Activated CD8-positive, alpha-beta memory T cell treated with anti-CD3 and anti-CD28 coated beads, Interleukin-2, amount 10 ng/mL, durations not matched to agents 7 days and 5 days (primary cell): ENCODE measurements at regions not wholly inside any gene's neighbourhood (a gene's known extent, or its start where the extent isn't known, plus 50 kb on each side); places are given as distances from the start of the nearest gene placed in this dataset.
"Not testable (repeated sequence)": the region's sequence is repeated elsewhere in the genome, so short reads cannot be mapped to it uniquely, and the experiment has no call there.

Experiments used
- ATAC-seq: fragments of 150-1000 bp; cut with Tn5 transposase; one replicate; pipeline ENCODE4 v1.10.0; 2021; ENCODE audit warnings: moderate library complexity
- CTCF ChIA-PET: fragments of 350-600 bp; sonication (Branson Sonifier 250); formaldehyde crosslinking; loops from one replicate; lab custom pipeline; 2021; ENCODE audit warnings: antibody characterized with exemption; lab: Charles Lee
- DNase-seq: peaks from one replicate; pipeline ENCODE4 v3.0.0-alpha.2; 2020
- H3K27ac Mint-ChIP-seq: one replicate; pipeline ENCODE4 v1.8.0; 2021; ENCODE audit warnings: mild to moderate bottlenecking, mixed read lengths
- H3K27me3 Mint-ChIP-seq: one replicate; pipeline ENCODE4 v1.8.0; 2021; ENCODE audit warnings: mixed read lengths
- H3K36me3 Mint-ChIP-seq: one replicate; pipeline ENCODE4 v1.8.0; 2021; ENCODE audit warnings: mild to moderate bottlenecking, mixed read lengths
- H3K4me1 Mint-ChIP-seq: one replicate; pipeline ENCODE4 v1.8.0; 2021; ENCODE audit warnings: mixed read lengths
- H3K4me3 Mint-ChIP-seq: one replicate; pipeline ENCODE4 v1.8.0; 2021; ENCODE audit warnings: mild to moderate bottlenecking, moderate library complexity, mixed read lengths
- H3K9me3 Mint-ChIP-seq: one replicate; pipeline ENCODE4 v1.8.0; 2022; ENCODE audit warnings: low read depth, mixed read lengths

- DNase-seq, H3K4me3 Mint-ChIP-seq, H3K36me3 Mint-ChIP-seq, H3K27ac Mint-ChIP-seq, CTCF ChIA-PET, H3K27me3 Mint-ChIP-seq, H3K4me1 Mint-ChIP-seq, ATAC-seq: not testable (repeated sequence)
- peaks cover 22% of the 10 kb centered on the region for H3K9me3 Mint-ChIP-seq
These were observed 2169.0 kb upstream of the DEFB115 start for GRCh38 chr20:29088472-29088871.

GRCh38 chr20:29089409-29089808 is 2168.1 kb upstream of the DEFB115 start:
- peaks cover 19% of the 10 kb centered on the region for H3K9me3 Mint-ChIP-seq
- H3K27me3 Mint-ChIP-seq, H3K27ac Mint-ChIP-seq, H3K4me3 Mint-ChIP-seq, H3K36me3 Mint-ChIP-seq, DNase-seq, H3K4me1 Mint-ChIP-seq, ATAC-seq, CTCF ChIA-PET: not testable (repeated sequence)

- CTCF ChIA-PET, H3K4me3 Mint-ChIP-seq, ATAC-seq, H3K27ac Mint-ChIP-seq, H3K4me1 Mint-ChIP-seq, H3K36me3 Mint-ChIP-seq, DNase-seq, H3K27me3 Mint-ChIP-seq: not testable (repeated sequence)
- peaks cover 11% of the 10 kb centered on the region for H3K9me3 Mint-ChIP-seq
These were observed 2163.5 kb upstream of the DEFB115 start for GRCh38 chr20:29093958-29094357.

GRCh38 chr20:29096695-29097094 is 2160.8 kb upstream of the DEFB115 start:
- not testable (repeated sequence) for H3K27me3 Mint-ChIP-seq, DNase-seq

GRCh38 chr20:29107884-29108283 is 2149.6 kb upstream of the DEFB115 start:
- H3K9me3 Mint-ChIP-seq, result peaks cover 13% of the 10 kb centered on the region
- H3K27ac Mint-ChIP-seq, H3K36me3 Mint-ChIP-seq, H3K27me3 Mint-ChIP-seq, H3K4me1 Mint-ChIP-seq, DNase-seq, ATAC-seq, H3K4me3 Mint-ChIP-seq, CTCF ChIA-PET: not testable (repeated sequence)

More at GRCh38 chr20:29096695-29097094, 2160.8 kb upstream of the DEFB115 start:
- H3K4me3 Mint-ChIP-seq, CTCF ChIA-PET, H3K36me3 Mint-ChIP-seq, H3K9me3 Mint-ChIP-seq, ATAC-seq, H3K4me1 Mint-ChIP-seq, H3K27ac Mint-ChIP-seq: not testable (repeated sequence)

- H3K4me1 Mint-ChIP-seq, result not testable (repeated sequence)
These were observed 2148.1 kb upstream of the DEFB115 start for GRCh38 chr20:29109386-29109785.

GRCh38 chr20:29115097-29115496 is 2142.4 kb upstream of the DEFB115 start:
- H3K4me3 Mint-ChIP-seq, ATAC-seq, DNase-seq, H3K27me3 Mint-ChIP-seq, H3K36me3 Mint-ChIP-seq, CTCF ChIA-PET, H3K4me1 Mint-ChIP-seq, H3K27ac Mint-ChIP-seq: not testable (repeated sequence)
- peaks cover 31% of the 10 kb centered on the region for H3K9me3 Mint-ChIP-seq

More at GRCh38 chr20:29109386-29109785, 2148.1 kb upstream of the DEFB115 start:
- CTCF ChIA-PET, H3K27ac Mint-ChIP-seq, H3K27me3 Mint-ChIP-seq, DNase-seq, H3K36me3 Mint-ChIP-seq, H3K4me3 Mint-ChIP-seq, ATAC-seq: not testable (repeated sequence)
- H3K9me3 Mint-ChIP-seq, result peaks cover 21% of the 10 kb centered on the region

GRCh38 chr20:29119141-29119540 is 2138.3 kb upstream of the DEFB115 start:
- CTCF ChIA-PET, result no interaction called here
- Mint-ChIP-seq H3K27ac (no peak overlapping the region), H3K4me1 (no peaks in the 10 kb centered on the region), H3K9me3 (peaks cover 37% of the 10 kb centered on the region), H3K36me3 (peaks cover 2% of the 10 kb centered on the region), H3K4me3 (no peak overlapping the region), H3K27me3 (no peaks in the 10 kb centered on the region)
- no peak for ATAC-seq
- no peak for DNase-seq

- H3K4me1 Mint-ChIP-seq, H3K36me3 Mint-ChIP-seq, H3K27me3 Mint-ChIP-seq, DNase-seq, H3K4me3 Mint-ChIP-seq, CTCF ChIA-PET, H3K27ac Mint-ChIP-seq, ATAC-seq: not testable (repeated sequence)
- peaks cover 37% of the 10 kb centered on the region for H3K9me3 Mint-ChIP-seq
These were observed 2137.8 kb upstream of the DEFB115 start for GRCh38 chr20:29119684-29120083.

GRCh38 chr20:29120088-29120487 is 2137.4 kb upstream of the DEFB115 start:
- H3K4me3 Mint-ChIP-seq, H3K4me1 Mint-ChIP-seq, ATAC-seq, H3K27me3 Mint-ChIP-seq, CTCF ChIA-PET, H3K27ac Mint-ChIP-seq, DNase-seq, H3K36me3 Mint-ChIP-seq: not testable (repeated sequence)
- peaks cover 37% of the 10 kb centered on the region for H3K9me3 Mint-ChIP-seq

GRCh38 chr20:29120575-29120974 is 2136.9 kb upstream of the DEFB115 start:
- H3K9me3 Mint-ChIP-seq, result peaks cover 37% of the 10 kb centered on the region
- H3K27me3 Mint-ChIP-seq, H3K36me3 Mint-ChIP-seq, H3K4me1 Mint-ChIP-seq, CTCF ChIA-PET, ATAC-seq, H3K4me3 Mint-ChIP-seq, H3K27ac Mint-ChIP-seq, DNase-seq: not testable (repeated sequence)

GRCh38 chr20:29122784-29123183 is 2134.7 kb upstream of the DEFB115 start:
- H3K4me3 Mint-ChIP-seq, DNase-seq, H3K27ac Mint-ChIP-seq, CTCF ChIA-PET, H3K4me1 Mint-ChIP-seq, H3K27me3 Mint-ChIP-seq, H3K36me3 Mint-ChIP-seq, ATAC-seq: not testable (repeated sequence)
- peaks cover 30% of the 10 kb centered on the region for H3K9me3 Mint-ChIP-seq

- DNase-seq (no peak), ATAC-seq (no peak)
- Mint-ChIP-seq H3K4me3 (no peak overlapping the region), H3K27ac (no peak overlapping the region), H3K36me3 (peaks cover under 1% of the 10 kb centered on the region), H3K4me1 (no peaks in the 10 kb centered on the region), H3K27me3 (no peaks in the 10 kb centered on the region), H3K9me3 (peaks cover 25% of the 10 kb centered on the region)
- CTCF ChIA-PET, result no interaction called here
These were observed 2133.6 kb upstream of the DEFB115 start for GRCh38 chr20:29123861-29124260.
